ENCODE measurements at regions not wholly inside any gene's neighbourhood (a gene's known extent, or its start where the extent isn't known, plus 50 kb on each side); places are given as distances from the start of the nearest gene placed in this dataset.

DNA sequence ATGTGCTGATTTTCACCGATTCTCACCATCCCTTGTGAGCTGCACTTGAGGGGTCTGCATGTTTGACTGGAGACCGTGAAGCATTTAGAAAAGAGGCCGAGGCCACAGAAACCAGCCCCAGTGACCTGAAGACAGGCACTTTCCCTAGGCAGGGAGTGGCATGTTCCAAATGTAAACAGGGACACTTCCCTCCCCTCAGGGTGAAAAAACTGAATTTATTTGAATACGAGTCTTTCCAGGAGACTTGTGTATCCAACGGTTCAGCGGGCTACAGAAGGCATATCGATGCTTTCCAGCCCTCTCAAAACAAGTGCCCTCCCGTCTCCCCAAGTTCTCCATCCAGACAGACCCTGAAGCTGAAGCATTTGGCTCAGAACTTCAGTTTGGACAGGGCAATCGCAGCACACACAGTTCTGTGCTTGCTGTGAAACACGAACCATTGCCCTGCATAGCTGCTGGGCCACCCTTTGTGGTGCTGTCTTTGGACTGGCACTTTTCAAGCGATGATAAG lies 106.1 kb downstream of the ZIC5 start:
- TF ChIP-seq MYC (IDR thresholded peaks at IDR 0.05; ENCODE audit: low read depth, low read length) = no peak
- TF ChIP-seq, protein P1, sequence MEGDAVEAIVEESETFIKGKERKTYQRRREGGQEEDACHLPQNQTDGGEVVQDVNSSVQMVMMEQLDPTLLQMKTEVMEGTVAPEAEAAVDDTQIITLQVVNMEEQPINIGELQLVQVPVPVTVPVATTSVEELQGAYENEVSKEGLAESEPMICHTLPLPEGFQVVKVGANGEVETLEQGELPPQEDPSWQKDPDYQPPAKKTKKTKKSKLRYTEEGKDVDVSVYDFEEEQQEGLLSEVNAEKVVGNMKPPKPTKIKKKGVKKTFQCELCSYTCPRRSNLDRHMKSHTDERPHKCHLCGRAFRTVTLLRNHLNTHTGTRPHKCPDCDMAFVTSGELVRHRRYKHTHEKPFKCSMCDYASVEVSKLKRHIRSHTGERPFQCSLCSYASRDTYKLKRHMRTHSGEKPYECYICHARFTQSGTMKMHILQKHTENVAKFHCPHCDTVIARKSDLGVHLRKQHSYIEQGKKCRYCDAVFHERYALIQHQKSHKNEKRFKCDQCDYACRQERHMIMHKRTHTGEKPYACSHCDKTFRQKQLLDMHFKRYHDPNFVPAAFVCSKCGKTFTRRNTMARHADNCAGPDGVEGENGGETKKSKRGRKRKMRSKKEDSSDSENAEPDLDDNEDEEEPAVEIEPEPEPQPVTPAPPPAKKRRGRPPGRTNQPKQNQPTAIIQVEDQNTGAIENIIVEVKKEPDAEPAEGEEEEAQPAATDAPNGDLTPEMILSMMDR (IDR thresholded peaks at IDR 0.05; ENCODE audit: low read depth, low read length) = no peak
- TF ChIP-seq POLR2A (IDR thresholded peaks at IDR 0.05; ENCODE audit: extremely low read depth, insufficient read length) = no peak
- TF ChIP-seq, protein P2, sequence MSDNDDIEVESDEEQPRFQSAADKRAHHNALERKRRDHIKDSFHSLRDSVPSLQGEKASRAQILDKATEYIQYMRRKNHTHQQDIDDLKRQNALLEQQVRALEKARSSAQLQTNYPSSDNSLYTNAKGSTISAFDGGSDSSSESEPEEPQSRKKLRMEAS (IDR thresholded peaks at IDR 0.05; ENCODE audit: low read depth, low read length) = no peak
- DNase-seq (ENCODE audit: low read depth) = no peak
- H3K4me3 ChIP-seq (ENCODE audit: low read depth, low read length) = no peak overlapping the region

DNA sequence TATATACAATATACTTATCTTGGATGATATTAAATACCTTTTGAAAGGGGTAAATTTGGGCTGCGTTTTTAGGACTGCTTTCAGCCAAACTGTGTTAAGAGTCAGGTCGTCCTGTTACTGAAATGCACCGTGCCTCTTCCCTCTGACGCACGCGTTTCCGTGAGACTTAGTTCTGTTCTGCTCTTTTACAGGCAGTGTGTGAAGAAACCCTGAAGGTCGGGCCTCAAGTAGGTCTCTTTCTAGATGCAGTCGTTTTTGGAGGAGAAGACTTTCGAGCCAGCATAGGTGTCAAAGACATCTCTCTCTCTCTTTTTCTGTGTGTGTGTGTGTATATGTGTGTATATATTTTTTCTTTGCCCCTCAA lies 107.0 kb downstream of the ZIC5 start:
- no peak for DNase-seq (ENCODE audit: low read depth)
- TF ChIP-seq, protein P2 (IDR thresholded peaks at IDR 0.05; ENCODE audit: low read depth, low read length) = no peak
- H3K4me3 ChIP-seq (ENCODE audit: low read depth, low read length) = no peak overlapping the region

DNA sequence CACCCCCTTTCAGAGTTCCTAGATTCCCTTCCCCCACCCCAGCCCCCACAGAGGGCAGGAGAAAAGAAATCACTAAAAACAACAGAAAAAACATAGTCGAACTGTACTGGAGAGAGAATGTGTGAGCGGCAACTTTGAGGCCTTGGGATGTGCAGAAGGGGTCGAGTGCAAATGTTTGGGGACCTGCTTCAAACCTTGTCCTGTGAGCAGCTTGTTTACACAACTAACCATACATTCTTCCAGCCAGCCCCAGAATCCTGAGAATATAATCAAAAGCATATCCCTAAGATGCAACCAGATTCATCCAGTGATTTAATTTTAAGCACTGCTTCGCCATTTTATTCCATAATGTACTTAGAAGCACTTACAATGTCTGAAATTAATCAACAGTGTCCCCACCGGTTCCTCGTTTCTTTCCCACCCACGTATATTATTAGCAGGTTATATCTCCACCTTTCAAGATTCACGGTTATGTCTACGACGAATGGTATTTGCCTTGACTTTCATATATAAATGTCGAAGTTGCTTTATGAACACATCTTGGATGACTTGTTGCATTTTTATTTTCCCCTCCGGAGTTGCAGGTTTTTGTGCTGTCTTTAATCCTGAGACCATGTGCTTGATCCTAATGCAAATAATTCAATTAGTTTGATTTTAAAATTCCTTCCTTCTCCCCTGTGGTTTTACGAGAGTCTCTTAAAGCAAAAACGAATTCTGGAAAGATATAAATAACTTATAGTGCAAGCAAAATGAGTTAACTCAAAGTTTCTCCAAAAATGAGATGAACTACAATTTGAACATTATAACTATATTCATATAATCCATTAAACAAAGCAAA lies 107.6 kb downstream of the ZIC5 start:
- TF ChIP-seq, protein P1 (IDR thresholded peaks at IDR 0.05; ENCODE audit: low read depth, low read length) = no peak
- TF ChIP-seq POLR2A (IDR thresholded peaks at IDR 0.05; ENCODE audit: extremely low read depth, insufficient read length) (no peak), MYC (IDR thresholded peaks at IDR 0.05; ENCODE audit: low read depth, low read length) (no peak)
- TF ChIP-seq, protein P2 (IDR thresholded peaks at IDR 0.05; ENCODE audit: low read depth, low read length) = no peak
- no peak for DNase-seq (ENCODE audit: low read depth)
- H3K4me3 ChIP-seq (ENCODE audit: low read depth, low read length) = no peak overlapping the region

DNA sequence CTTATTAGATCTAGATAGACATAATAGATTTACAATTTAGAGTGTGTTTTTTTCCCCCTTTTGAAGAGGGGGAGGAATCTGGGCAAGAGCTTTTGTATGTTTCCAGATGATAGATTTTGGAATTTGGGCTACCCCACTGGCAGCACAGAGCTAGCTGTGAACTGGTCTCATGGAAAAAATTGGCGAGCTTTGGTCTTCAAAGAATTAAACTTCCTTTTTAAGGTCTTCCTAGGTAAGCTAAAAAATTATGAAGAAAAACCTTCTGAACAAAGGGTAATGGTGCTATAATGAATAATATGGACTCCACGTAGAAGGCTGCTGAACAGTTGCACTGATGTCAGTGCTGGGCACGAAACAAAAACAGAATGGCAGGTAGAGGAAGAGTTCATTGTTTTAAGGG lies 109.3 kb downstream of the ZIC5 start:
- no peak overlapping the region for H3K4me3 ChIP-seq (ENCODE audit: low read depth, low read length)
- no peak for DNase-seq (ENCODE audit: low read depth)
- TF ChIP-seq MYC (IDR thresholded peaks at IDR 0.05; ENCODE audit: low read depth, low read length) = no peak
- TF ChIP-seq POLR2A (IDR thresholded peaks at IDR 0.05; ENCODE audit: extremely low read depth, insufficient read length) = no peak
- TF ChIP-seq, protein P2 (IDR thresholded peaks at IDR 0.05; ENCODE audit: low read depth, low read length) = no peak
- TF ChIP-seq, protein P1 (IDR thresholded peaks at IDR 0.05; ENCODE audit: low read depth, low read length) = no peak

DNA sequence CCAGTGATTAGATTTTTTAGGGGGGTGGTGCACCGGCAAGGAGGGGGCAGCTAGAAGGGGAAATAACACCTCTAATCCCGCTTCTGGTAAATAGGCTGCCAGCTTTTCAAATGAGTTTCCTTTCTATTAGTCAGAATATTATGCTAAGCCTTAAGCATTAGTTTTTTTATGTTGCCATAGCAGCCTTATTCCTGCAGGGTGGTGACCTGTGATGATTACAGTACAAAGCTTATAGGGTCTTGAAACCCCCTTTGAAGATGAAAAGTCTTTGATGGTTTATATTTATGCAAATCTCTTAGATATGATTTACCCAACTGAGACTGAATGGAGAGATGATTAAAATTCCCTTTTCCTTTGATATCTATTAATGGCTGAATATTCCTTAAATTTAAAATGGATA lies 109.8 kb downstream of the ZIC5 start:
- TF ChIP-seq MYC (IDR thresholded peaks at IDR 0.05; ENCODE audit: low read depth, low read length) (no peak), POLR2A (IDR thresholded peaks at IDR 0.05; ENCODE audit: extremely low read depth, insufficient read length) (no peak)
- TF ChIP-seq, protein P1 (IDR thresholded peaks at IDR 0.05; ENCODE audit: low read depth, low read length) = no peak
- TF ChIP-seq, protein P2 (IDR thresholded peaks at IDR 0.05; ENCODE audit: low read depth, low read length) = no peak
- no peak overlapping the region for H3K4me3 ChIP-seq (ENCODE audit: low read depth, low read length)
- no peak for DNase-seq (ENCODE audit: low read depth)

DNA sequence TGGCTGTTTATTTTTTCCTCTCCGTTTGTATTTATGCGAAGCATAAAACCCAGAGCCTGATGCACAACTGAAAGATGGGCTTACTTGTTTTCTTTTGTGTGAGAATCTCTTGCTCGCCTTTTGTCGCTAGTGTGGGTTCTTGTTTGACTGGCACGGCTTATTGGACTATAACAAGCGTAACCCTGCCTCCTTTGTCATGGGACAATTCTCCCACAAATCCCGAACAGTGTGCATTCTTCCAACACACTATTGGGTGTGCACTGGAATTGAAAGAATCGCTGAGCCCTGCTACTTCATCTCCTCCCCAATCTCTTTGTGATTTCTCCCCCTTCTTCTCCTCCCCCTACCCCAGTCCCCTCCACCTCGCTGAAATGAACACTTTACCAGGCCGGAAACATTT lies 110.8 kb downstream of the ZIC5 start:
- DNase-seq (ENCODE audit: low read depth) = no peak
- TF ChIP-seq MYC (IDR thresholded peaks at IDR 0.05; ENCODE audit: low read depth, low read length) = no peak
- TF ChIP-seq, protein P1 (IDR thresholded peaks at IDR 0.05; ENCODE audit: low read depth, low read length) = no peak
- TF ChIP-seq, protein P2 (IDR thresholded peaks at IDR 0.05; ENCODE audit: low read depth, low read length) = no peak
- no peak for TF ChIP-seq POLR2A (IDR thresholded peaks at IDR 0.05; ENCODE audit: extremely low read depth, insufficient read length)
- no peak overlapping the region for H3K4me3 ChIP-seq (ENCODE audit: low read depth, low read length)
